LNCaP clone FGC (cell line): ENCODE measurements at regions not wholly inside any gene's neighbourhood (a gene's known extent, or its start where the extent isn't known, plus 50 kb on each side); places are given as distances from the start of the nearest gene placed in this dataset.

Source experiments
- DNase-seq: peaks from one replicate; pipeline ENCODE4 v3.0.0-alpha.2; 2011; ENCODE audit warnings: low read depth
- H3K4me3 ChIP-seq: 2 replicates; pipeline ENCODE4 v1.5.1; 2011; ENCODE audit warnings: mild to moderate bottlenecking, low read depth, low read length, control low read depth
- CTCF ChIP-seq: IDR thresholded peaks from 2 replicates; pipeline ENCODE4 v1.5.1; 2012; ENCODE audit warnings: mild to moderate bottlenecking; ENCODE audit not compliant: control insufficient read depth, insufficient read depth; ENCODE audit errors: extremely low read depth

DNA sequence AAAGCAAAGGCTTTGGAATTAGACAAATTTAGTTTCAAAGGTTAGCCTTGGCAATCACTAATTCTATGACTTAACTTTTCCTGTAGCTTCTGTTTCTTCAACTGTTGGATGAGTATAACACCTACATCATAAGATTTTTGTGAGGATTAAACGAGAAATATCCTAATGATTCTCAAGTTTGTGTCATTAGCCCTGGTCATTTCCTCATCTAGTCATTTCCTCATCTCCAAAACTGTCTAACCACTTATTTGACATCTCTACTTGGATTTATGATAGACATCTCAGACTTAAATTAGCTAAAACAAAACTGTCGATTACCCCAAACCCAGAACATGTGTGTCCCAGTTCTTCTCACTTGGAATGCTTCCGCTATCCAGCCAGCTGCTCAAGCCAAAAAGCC is 80.2 kb upstream of the CHODL start:
- DNase-seq: no peak
- TF ChIP-seq CTCF: no peak
- H3K4me3 ChIP-seq: no peak overlapping the region

DNA sequence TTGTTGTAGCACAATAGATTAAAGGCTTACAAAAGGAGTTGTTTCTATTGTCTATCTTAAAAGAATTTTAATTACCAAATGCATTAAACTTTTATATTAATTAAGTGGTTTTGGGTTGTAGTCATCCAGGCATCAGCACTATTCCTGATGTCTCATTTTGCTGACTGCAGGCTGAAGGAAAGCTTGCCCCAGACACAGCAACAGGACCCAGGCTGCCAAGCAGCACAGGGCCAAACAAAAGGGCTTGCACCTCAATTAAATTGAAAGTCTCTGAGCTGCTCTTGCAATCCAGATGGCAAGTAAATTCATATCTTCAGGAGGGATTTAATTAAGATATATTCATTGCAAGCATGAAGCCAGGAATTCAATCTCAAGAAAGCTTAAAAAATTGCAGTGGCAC is 80.7 kb upstream of the CHODL start:
- H3K4me3 ChIP-seq: no peak overlapping the region
- no peak for TF ChIP-seq CTCF
- no peak for DNase-seq

DNA sequence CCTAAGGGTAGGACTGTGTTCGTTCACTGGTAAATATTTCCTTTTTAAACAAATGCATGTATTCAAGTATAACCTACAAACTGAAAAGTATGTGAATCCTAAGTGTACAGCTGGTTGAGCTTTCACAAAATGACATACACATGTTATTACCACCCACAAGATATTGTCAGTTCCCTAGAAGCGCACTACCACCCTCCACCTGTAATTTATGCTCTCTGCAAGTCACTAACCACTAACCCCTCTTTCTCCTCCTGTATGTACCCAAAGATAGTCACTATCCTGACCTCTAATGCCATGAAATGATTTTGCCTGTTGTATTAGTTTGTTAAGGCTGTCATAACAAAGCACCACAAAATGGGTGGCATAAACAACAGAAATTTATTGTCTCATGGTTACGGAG is 82.8 kb upstream of the CHODL start:
- TF ChIP-seq CTCF: no peak
- no peak for DNase-seq
- H3K4me3 ChIP-seq: no peak overlapping the region

DNA sequence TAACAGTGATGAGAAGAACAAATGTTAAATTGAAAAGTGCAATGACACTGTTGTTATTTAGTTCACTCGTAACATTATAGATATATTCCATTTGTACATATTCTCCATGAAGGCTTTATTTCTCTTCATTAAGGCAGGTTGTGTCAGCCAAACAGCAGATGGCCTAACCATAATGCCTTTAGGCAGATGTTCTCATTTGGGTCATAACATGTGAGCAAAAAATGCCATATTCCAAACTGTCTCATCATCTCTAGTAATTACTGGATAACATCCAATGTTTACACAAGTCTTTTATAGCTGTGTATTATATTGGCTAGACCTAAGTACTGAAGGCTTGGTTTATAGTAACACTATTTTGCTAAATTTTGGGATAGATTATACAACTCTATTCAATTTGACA is 87.2 kb upstream of the CHODL start:
- H3K4me3 ChIP-seq: no peak overlapping the region
- DNase-seq: peak; percentile 49
- TF ChIP-seq CTCF: no peak

- TF ChIP-seq CTCF: no peak
- DNase-seq: no peak
- H3K4me3 ChIP-seq: no peak overlapping the region
Observed at GRCh38 chr21:18155508-18156193, 89.0 kb upstream of the CHODL start.

GRCh38 chr21:18153063-18153462 is 91.6 kb upstream of the CHODL start:
- DNase-seq: no peak
- TF ChIP-seq CTCF: no peak
- H3K4me3 ChIP-seq: no peak overlapping the region

- H3K4me3 ChIP-seq: no peak overlapping the region
- DNase-seq: no peak
- TF ChIP-seq CTCF: no peak
Observed at GRCh38 chr21:18152371-18152770, 92.3 kb upstream of the CHODL start.
